ENCODE measurements at regions not wholly inside any gene's neighbourhood (a gene's known extent, or its start where the extent isn't known, plus 50 kb on each side); places are given as distances from the start of the nearest gene placed in this dataset.

DNA sequence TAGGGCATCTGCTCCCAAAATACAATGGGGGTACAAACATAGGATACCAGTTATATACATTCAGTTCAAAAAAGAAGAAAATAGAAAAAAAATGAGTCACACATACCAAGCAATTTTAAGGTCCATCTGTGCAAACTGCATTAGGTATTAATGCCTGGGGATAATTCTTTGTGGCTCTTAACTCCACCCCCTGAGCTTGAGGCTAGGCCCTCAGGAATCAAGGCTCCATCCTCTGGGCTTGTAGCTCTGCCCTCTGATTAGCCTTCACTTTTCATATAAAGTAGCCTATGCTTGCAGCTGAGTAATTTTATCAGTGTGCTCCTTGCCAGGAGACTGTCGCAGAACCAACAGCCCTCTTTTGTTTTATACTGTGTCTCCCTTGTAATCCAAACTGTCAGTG, 69.9 kb upstream of the BACE2 start:
- H3K23me2 ChIP-seq (ENCODE audit: insufficient read length, low read depth, low read length, poor library complexity, severe bottlenecking) = no peaks in the 10 kb centered on the region
- Mint-ChIP-seq H3K27me3 (ENCODE audit: low read depth) (peaks cover 9% of the 10 kb centered on the region), H3K36me3 (ENCODE audit: insufficient read depth in 1 of 3, low read depth in 3 of 3) (peaks cover 0 to 7% (median 2%) of the 10 kb centered on the region in 3 experiments; a peak in 3 of 7 replicates), H3K9me3 (peaks cover 4 to 7% of the 10 kb centered on the region in 2 experiments), H3K27ac (no peak overlapping the region), H3K4me3 (no peak overlapping the region), H3K4me1 (peaks cover 5 to 10% of the 10 kb centered on the region in 2 experiments; a peak in 3 of 4 replicates)
- no peak overlapping the region for H3K18ac ChIP-seq (ENCODE audit: insufficient read length, low read depth, low read length)
- no peak overlapping the region for H3K23ac ChIP-seq (ENCODE audit: insufficient read length, low read depth, low read length)
- H2BK120ac ChIP-seq (ENCODE audit: low read depth, low read length, poor library complexity, severe bottlenecking) = no peak overlapping the region
- H3K27me3 ChIP-seq (ENCODE audit: insufficient read depth, low read length) = no peaks in the 10 kb centered on the region
- H3T11ph ChIP-seq (ENCODE audit: low read length) = no peak overlapping the region
- H2AK5ac ChIP-seq (ENCODE audit: insufficient read length, low read length) = no peak overlapping the region
- H4K8ac ChIP-seq (replicated peaks; ENCODE audit: insufficient read length, low read depth, low read length) = no peak overlapping the region
- H3K9ac ChIP-seq (ENCODE audit: extremely low read depth, insufficient read length, low read length) = no peak overlapping the region
- H2BK5ac ChIP-seq (ENCODE audit: insufficient read length, low read length) = no peak overlapping the region
- no peak overlapping the region for H2AFZ ChIP-seq (ENCODE audit: low read length)
- TF ChIP-seq, protein P1, sequence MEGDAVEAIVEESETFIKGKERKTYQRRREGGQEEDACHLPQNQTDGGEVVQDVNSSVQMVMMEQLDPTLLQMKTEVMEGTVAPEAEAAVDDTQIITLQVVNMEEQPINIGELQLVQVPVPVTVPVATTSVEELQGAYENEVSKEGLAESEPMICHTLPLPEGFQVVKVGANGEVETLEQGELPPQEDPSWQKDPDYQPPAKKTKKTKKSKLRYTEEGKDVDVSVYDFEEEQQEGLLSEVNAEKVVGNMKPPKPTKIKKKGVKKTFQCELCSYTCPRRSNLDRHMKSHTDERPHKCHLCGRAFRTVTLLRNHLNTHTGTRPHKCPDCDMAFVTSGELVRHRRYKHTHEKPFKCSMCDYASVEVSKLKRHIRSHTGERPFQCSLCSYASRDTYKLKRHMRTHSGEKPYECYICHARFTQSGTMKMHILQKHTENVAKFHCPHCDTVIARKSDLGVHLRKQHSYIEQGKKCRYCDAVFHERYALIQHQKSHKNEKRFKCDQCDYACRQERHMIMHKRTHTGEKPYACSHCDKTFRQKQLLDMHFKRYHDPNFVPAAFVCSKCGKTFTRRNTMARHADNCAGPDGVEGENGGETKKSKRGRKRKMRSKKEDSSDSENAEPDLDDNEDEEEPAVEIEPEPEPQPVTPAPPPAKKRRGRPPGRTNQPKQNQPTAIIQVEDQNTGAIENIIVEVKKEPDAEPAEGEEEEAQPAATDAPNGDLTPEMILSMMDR (conservative IDR thresholded peaks at IDR 0.05) = no peak
- no peak for DNase-seq
- no peaks in the 10 kb centered on the region for H4K20me1 ChIP-seq (ENCODE audit: control insufficient read depth, insufficient read depth, insufficient read length)
- no peak overlapping the region for H4K5ac ChIP-seq (ENCODE audit: insufficient read length, low read depth, low read length)
- H3K9me3 ChIP-seq (ENCODE audit: control insufficient read depth, low read depth, low read length) = no peaks in the 10 kb centered on the region
- H2BK12ac ChIP-seq (ENCODE audit: insufficient read length, low read depth, low read length) = no peak overlapping the region
- no peak overlapping the region for H4K91ac ChIP-seq (ENCODE audit: insufficient read length, low read depth, low read length)
- no peak overlapping the region for H3K4ac ChIP-seq (ENCODE audit: low read depth, low read length)
- no peaks in the 10 kb centered on the region for H3K79me1 ChIP-seq (ENCODE audit: insufficient read depth, low read depth, low read length, poor library complexity, severe bottlenecking)
- no peak overlapping the region for H3K56ac ChIP-seq (ENCODE audit: insufficient read length, low read depth, low read length)
- H3K4me2 ChIP-seq (ENCODE audit: insufficient read depth, insufficient read length, low read length) = no peak overlapping the region
- H2BK15ac ChIP-seq (ENCODE audit: low read depth, low read length) = no peak overlapping the region
- no peak overlapping the region for H3K27ac ChIP-seq (ENCODE audit: insufficient read length, low read depth, low read length)
- H2BK20ac ChIP-seq (ENCODE audit: low read depth, low read length, poor library complexity, severe bottlenecking) = no peak overlapping the region
- no peaks in the 10 kb centered on the region for H3K4me1 ChIP-seq (ENCODE audit: insufficient read depth, low read length)
- no peak overlapping the region for H3K14ac ChIP-seq (ENCODE audit: insufficient read depth, low read length)
- no peaks in the 10 kb centered on the region for H3K79me2 ChIP-seq (ENCODE audit: insufficient read depth, low read length)
- WGBS (ENCODE audit: extremely low coverage, insufficient read length, low lambda C conversion rate) = no CpG with 5 or more reads among the region's 1 CpG

Data from H9 (cell line).